ENCODE measurements at regions not wholly inside any gene's neighbourhood (a gene's known extent, or its start where the extent isn't known, plus 50 kb on each side); places are given as distances from the start of the nearest gene placed in this dataset.

- H3K27me3 Mint-ChIP-seq (ENCODE audit: low read depth) = peaks cover 30% of the 10 kb centered on the region
- H3K4me3 Mint-ChIP-seq = no peak overlapping the region
- no peaks in the 10 kb centered on the region for H3K36me3 Mint-ChIP-seq
- H3K27ac Mint-ChIP-seq = no peak overlapping the region
- no peak for DNase-seq (ENCODE audit: low spot score in 2 of 2, unreplicated experiment in 2 of 2)
- no peak for TF ChIP-seq CTCF (IDR thresholded peaks at IDR 0.05; ENCODE audit: unreplicated experiment)
- H3K4me1 Mint-ChIP-seq = peaks cover 8% of the 10 kb centered on the region
- H3K9me3 Mint-ChIP-seq = no peaks in the 10 kb centered on the region
Measured at GRCh38 chr16:66120656-66121055, 245.8 kb upstream of the CDH5 start.

GRCh38 chr16:66116163-66117002, 250.1 kb upstream of the CDH5 start:
- H3K9me3 Mint-ChIP-seq = no peaks in the 10 kb centered on the region
- no peaks in the 10 kb centered on the region for H3K36me3 Mint-ChIP-seq
- H3K27me3 Mint-ChIP-seq (ENCODE audit: low read depth) = peaks cover 19% of the 10 kb centered on the region
- TF ChIP-seq CTCF (IDR thresholded peaks at IDR 0.05; ENCODE audit: unreplicated experiment) = no peak
- no peak for DNase-seq (ENCODE audit: low spot score in 2 of 2, unreplicated experiment in 2 of 2)
- no peak overlapping the region for H3K27ac Mint-ChIP-seq
- H3K4me1 Mint-ChIP-seq = peaks cover 11% of the 10 kb centered on the region
- no peak overlapping the region for H3K4me3 Mint-ChIP-seq

- no peak for DNase-seq (ENCODE audit: low spot score in 2 of 2, unreplicated experiment in 2 of 2)
- H3K4me3 Mint-ChIP-seq = no peak overlapping the region
- H3K36me3 Mint-ChIP-seq = no peaks in the 10 kb centered on the region
- TF ChIP-seq CTCF (IDR thresholded peaks at IDR 0.05; ENCODE audit: unreplicated experiment) = no peak
- H3K4me1 Mint-ChIP-seq = peaks cover 10% of the 10 kb centered on the region
- peaks cover 16% of the 10 kb centered on the region for H3K27me3 Mint-ChIP-seq (ENCODE audit: low read depth)
- no peaks in the 10 kb centered on the region for H3K9me3 Mint-ChIP-seq
- H3K27ac Mint-ChIP-seq = no peak overlapping the region
Measured at GRCh38 chr16:66115373-66115772, 251.1 kb upstream of the CDH5 start.

- H3K4me3 Mint-ChIP-seq = no peak overlapping the region
- no peak for DNase-seq (ENCODE audit: low spot score in 2 of 2, unreplicated experiment in 2 of 2)
- peaks cover 10% of the 10 kb centered on the region for H3K4me1 Mint-ChIP-seq
- H3K9me3 Mint-ChIP-seq = no peaks in the 10 kb centered on the region
- H3K27ac Mint-ChIP-seq = no peak overlapping the region
- no peak for TF ChIP-seq CTCF (IDR thresholded peaks at IDR 0.05; ENCODE audit: unreplicated experiment)
- H3K36me3 Mint-ChIP-seq = no peaks in the 10 kb centered on the region
- peaks cover 15% of the 10 kb centered on the region for H3K27me3 Mint-ChIP-seq (ENCODE audit: low read depth)
Measured at GRCh38 chr16:66113223-66113622, 253.3 kb upstream of the CDH5 start.

GRCh38 chr16:66109677-66110076, 256.8 kb upstream of the CDH5 start:
- Mint-ChIP-seq H3K27me3 (ENCODE audit: low read depth) (peaks cover 13% of the 10 kb centered on the region), H3K36me3 (no peaks in the 10 kb centered on the region), H3K9me3 (no peaks in the 10 kb centered on the region), H3K4me1 (peaks cover 17% of the 10 kb centered on the region), H3K27ac (no peak overlapping the region), H3K4me3 (no peak overlapping the region)
- DNase-seq (ENCODE audit: low spot score in 2 of 2, unreplicated experiment in 2 of 2) = no peak
- TF ChIP-seq CTCF (IDR thresholded peaks at IDR 0.05; ENCODE audit: unreplicated experiment) = no peak

Data from mesothelial cell of epicardium (in vitro differentiated cells).